GM18505 (cell line): ENCODE measurements at regions not wholly inside any gene's neighbourhood (a gene's known extent, or its start where the extent isn't known, plus 50 kb on each side); places are given as distances from the start of the nearest gene placed in this dataset.
"Not testable (repeated sequence)": the region's sequence is repeated elsewhere in the genome, so short reads cannot be mapped to it uniquely, and the experiment has no call there.

Experiments used
- ATAC-seq: cut with Tn5 transposase; IDR thresholded peaks from one replicate; pipeline ENCODE4 v1.9.1; 2021; ENCODE audit not compliant: unreplicated experiment
- POLR2A ChIP-seq: IDR thresholded peaks from 4 replicates; pipeline ENCODE4 v1.6.1; 2011; ENCODE audit warnings: borderline replicate concordance; ENCODE audit not compliant: insufficient read depth, insufficient read length; ENCODE audit errors: extremely low read depth

GRCh38 chr6:141203902-141204575 is 928.7 kb upstream of the GJE1 start:
- no peak for TF ChIP-seq POLR2A
- ATAC-seq = no peak

GRCh38 chr6:141202626-141203025 is 930.1 kb upstream of the GJE1 start:
- no peak for ATAC-seq
- TF ChIP-seq POLR2A = no peak

- ATAC-seq = no peak
- no peak for TF ChIP-seq POLR2A
These were observed 933.7 kb upstream of the GJE1 start for GRCh38 chr6:141199074-141199473.

GRCh38 chr6:141195251-141195832 is 937.4 kb upstream of the GJE1 start:
- no peak for TF ChIP-seq POLR2A

DNA sequence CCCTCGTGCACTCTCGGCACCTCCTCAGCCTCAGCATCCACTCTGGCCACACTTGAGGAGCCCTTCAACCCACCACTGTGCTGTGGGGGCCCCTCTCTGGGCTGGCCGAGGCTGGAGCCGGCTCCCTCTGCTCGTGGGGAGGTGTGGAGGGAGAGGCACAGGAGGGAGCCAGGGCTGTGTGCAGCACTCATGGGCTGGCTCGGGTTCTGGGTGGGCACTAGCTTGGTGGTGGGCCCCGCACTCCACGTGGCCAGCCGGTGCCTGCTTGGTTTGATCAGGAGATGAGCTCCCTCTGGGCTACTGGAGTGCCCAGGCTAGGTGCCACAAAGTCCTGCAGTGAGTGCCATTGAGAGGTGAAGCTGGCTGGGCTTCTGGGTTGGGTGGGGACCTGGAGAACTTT is 949.4 kb upstream of the GJE1 start:
- ATAC-seq = no peak
- no peak for TF ChIP-seq POLR2A

More at GRCh38 chr6:141195251-141195832, 937.4 kb upstream of the GJE1 start:
- ATAC-seq = no peak

DNA sequence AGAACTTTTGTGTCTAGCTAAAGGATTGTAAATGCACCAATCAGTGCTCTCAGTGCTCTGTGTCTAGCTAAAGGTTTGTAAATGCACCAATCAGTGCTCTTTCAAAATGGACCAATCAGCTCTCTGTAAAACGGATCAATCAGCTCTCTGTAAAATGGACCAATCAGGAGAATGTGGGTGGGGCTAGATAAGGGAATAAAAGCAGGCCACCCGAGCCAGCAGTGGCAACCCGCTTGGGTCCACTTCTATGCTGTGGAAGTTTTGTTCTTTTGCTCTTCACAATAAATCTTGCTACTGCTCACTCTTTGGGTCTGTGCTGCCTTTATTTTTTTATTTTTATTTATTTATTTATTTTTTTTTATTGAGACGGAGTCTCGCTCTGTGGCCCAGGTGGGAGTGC is 957.3 kb upstream of the GJE1 start:
- ATAC-seq = not testable (repeated sequence)

GRCh38 chr6:141174932-141175331 is 957.8 kb upstream of the GJE1 start:
- TF ChIP-seq POLR2A = no peak
- ATAC-seq = no peak

DNA sequence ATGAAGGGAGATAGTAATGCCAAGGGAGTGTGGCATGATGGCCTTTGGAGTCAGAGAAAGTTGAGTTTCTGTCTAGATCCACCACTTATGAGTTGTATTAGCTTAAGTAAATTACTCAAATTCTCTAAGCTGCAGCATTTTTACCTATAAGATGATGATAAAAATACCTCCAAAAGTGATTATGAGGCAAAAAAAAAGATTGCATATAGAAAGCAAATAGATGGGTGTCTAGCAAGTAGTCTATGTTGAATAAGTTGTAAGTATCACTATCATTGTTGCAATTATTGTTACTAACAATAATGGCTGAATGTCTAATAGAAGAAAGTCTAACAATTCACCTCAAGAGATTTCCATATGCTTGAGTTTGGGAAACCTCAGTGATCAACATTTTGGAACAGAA is 959.2 kb upstream of the GJE1 start:
- TF ChIP-seq POLR2A = no peak
- ATAC-seq = no peak

GRCh38 chr6:141169419-141169818 is 963.3 kb upstream of the GJE1 start:
- TF ChIP-seq POLR2A = no peak
- ATAC-seq = no peak

DNA sequence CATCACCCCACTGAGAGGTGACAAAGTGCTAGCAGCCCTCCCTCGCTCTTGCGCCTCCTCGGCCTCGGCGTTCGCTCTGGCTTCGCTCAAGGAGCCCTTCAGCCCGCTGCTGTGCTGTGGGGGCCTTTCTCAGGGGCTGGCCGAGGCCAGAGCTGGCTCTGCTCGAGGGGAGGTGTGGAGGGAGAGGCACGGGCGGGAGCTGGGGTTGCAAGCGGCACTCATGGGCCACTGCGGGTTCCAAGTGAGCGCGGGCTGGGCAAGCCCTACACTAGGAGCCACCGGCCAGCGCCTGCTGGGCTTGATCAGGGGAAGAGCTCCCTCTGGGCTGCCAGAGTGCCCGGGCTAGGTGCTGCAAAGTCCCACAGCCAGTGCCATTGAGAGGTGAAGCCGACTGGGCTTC is 964.8 kb upstream of the GJE1 start:
- ATAC-seq = no peak
- no peak for TF ChIP-seq POLR2A

GRCh38 chr6:141165002-141165665 is 967.6 kb upstream of the GJE1 start:
- no peak for TF ChIP-seq POLR2A
- ATAC-seq = no peak

- no peak for ATAC-seq
- TF ChIP-seq POLR2A = no peak
These were observed 968.5 kb upstream of the GJE1 start for GRCh38 chr6:141164042-141164743.

DNA sequence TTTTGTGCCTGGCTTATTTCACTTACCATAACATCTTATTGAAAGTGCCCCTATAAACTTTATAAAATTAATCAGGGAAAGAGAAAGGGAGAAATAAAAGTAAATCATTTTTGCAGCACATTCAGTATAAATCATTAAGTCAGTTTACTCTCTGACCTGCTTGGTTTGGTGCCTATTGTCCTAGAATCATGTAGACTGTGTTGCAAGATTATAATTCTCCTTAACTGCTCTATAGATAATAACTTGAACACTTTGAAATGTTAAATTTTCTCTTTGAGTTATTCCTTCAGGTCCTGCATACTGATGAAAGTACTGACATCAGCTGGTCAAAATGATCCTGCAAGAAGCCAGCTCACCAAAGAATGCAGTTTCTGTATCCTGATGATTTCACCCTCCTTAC is 969.6 kb upstream of the GJE1 start:
- TF ChIP-seq POLR2A = no peak
- no peak for ATAC-seq

DNA sequence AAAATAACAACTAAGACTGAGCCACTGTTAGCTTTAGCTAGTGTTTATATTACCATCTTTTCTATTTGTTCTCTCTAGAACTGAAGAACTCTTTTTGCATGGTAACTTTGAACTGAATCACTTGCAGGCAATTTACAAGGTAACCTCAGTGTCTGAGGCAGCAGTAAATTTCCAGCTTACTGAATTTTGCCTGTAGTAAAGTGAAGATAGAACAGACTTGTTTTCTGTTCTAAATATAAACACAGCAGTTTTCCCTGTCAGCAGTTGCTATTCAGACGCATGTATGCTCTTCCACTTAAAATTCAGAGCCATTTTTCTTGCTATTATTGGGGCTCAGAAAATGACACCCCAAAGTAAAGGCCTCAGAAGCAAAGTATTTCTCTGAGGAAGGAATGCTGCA is 974.0 kb upstream of the GJE1 start:
- ATAC-seq = no peak
- TF ChIP-seq POLR2A = no peak
